Activated gamma-delta T cell treated with anti-CD3 and anti-CD28 coated beads, Interleukin-2, amount 50 U/mL, for 16 hours (primary cell): ENCODE measurements at regions not wholly inside any gene's neighbourhood (a gene's known extent, or its start where the extent isn't known, plus 50 kb on each side); places are given as distances from the start of the nearest gene placed in this dataset.
"Not testable (repeated sequence)": the region's sequence is repeated elsewhere in the genome, so short reads cannot be mapped to it uniquely, and the experiment has no call there.

ENCODE experiments used
- DNase-seq: peaks from one replicate; pipeline ENCODE4 v3.0.0-alpha.2; 2020; ENCODE audit warnings: low read depth

- no peak for DNase-seq
These were observed 341.0 kb downstream of the EIPR1 start for GRCh38 chr2:3036432-3037125.

GRCh38 chr2:3035385-3036050 is 342.1 kb downstream of the EIPR1 start:
- no peak for DNase-seq

GRCh38 chr2:3034856-3035255 is 342.8 kb downstream of the EIPR1 start:
- no peak for DNase-seq

- no peak for DNase-seq
These were observed 343.2 kb downstream of the EIPR1 start for GRCh38 chr2:3034396-3034795.

GRCh38 chr2:3033315-3033714 is 344.3 kb downstream of the EIPR1 start:
- DNase-seq, result no peak

- DNase-seq, result not testable (repeated sequence)
These were observed 346.8 kb downstream of the EIPR1 start for GRCh38 chr2:3030791-3031190.

GRCh38 chr2:3025984-3026383 is 351.6 kb downstream of the EIPR1 start:
- no peak for DNase-seq

- no peak for DNase-seq
These were observed 352.4 kb downstream of the EIPR1 start for GRCh38 chr2:3025261-3025660.

- no peak for DNase-seq
These were observed 353.1 kb downstream of the EIPR1 start for GRCh38 chr2:3024401-3024935.

GRCh38 chr2:3023531-3023930 is 354.1 kb downstream of the EIPR1 start:
- no peak for DNase-seq

GRCh38 chr2:3022841-3023372 is 354.7 kb downstream of the EIPR1 start:
- no peak for DNase-seq

- no peak for DNase-seq
These were observed 355.9 kb downstream of the EIPR1 start for GRCh38 chr2:3021720-3022119.

- DNase-seq, result no peak
These were observed 367.6 kb downstream of the EIPR1 start for GRCh38 chr2:3010001-3010400.

GRCh38 chr2:3009483-3009882 is 368.1 kb downstream of the EIPR1 start:
- no peak for DNase-seq

- no peak for DNase-seq
These were observed 368.6 kb downstream of the EIPR1 start for GRCh38 chr2:3009005-3009404.

GRCh38 chr2:3008561-3008960 is 369.1 kb downstream of the EIPR1 start:
- no peak for DNase-seq

- DNase-seq, result no peak
These were observed 370.5 kb downstream of the EIPR1 start for GRCh38 chr2:3007135-3007534.

- no peak for DNase-seq
These were observed 371.6 kb downstream of the EIPR1 start for GRCh38 chr2:3005859-3006501.

- DNase-seq, result no peak
These were observed 375.7 kb downstream of the EIPR1 start for GRCh38 chr2:3001615-3002560.

- no peak for DNase-seq
These were observed 376.6 kb downstream of the EIPR1 start for GRCh38 chr2:3000968-3001367.

- DNase-seq, result no peak
These were observed 377.5 kb downstream of the EIPR1 start for GRCh38 chr2:3000125-3000524.

- DNase-seq, result no peak
These were observed 378.6 kb downstream of the EIPR1 start for GRCh38 chr2:2998971-2999370.
